SK-N-SH (cell line): ENCODE measurements at regions not wholly inside any gene's neighbourhood (a gene's known extent, or its start where the extent isn't known, plus 50 kb on each side); places are given as distances from the start of the nearest gene placed in this dataset.

ENCODE experiments used
- CTCF ChIA-PET: fragments of 300-600, 350-600 bp; formaldehyde crosslinking; extraction: SDS; loops from one replicate; lab custom pipeline; 2021; lab: Yijun Ruan, JAX
- POLR2A ChIA-PET: fragments of 350-600 bp; sonication (Branson Sonifier 250); formaldehyde crosslinking; extraction: SDS; loops from one replicate; lab custom pipeline; 2020; ENCODE audit warnings: antibody characterized with exemption, inconsistent platforms; lab: Yijun Ruan, JAX
- DNase-seq: peaks from one replicate; pipeline ENCODE4 v3.0.0; 2012
- H2AFZ ChIP-seq: fragments of 200-600 bp; sonication (generic); 2 replicates; pipeline ENCODE4 v1.8.1; 2016; ENCODE audit warnings: antibody characterized with exemption, mild to moderate bottlenecking, low read depth
- H3F3A ChIP-seq: fragments of 200-600 bp; sonication (generic); replicated peaks from 2 replicates; pipeline ENCODE3; 2016; ENCODE audit warnings: antibody characterized with exemption, mild to moderate bottlenecking; ENCODE audit not compliant: insufficient read depth
- H3K27ac ChIP-seq, 2 experiments: fragments of 200-500 bp in 1 of 2; fragments of 200-600 bp in 1 of 2; sonication (Bioruptor generic) in 1 of 2; sonication (generic), shearing (Covaris generic) in 1 of 2; 2 replicates each; pipeline versions ENCODE4 v1.5.1 to v1.6.1; 2014 to 2016; ENCODE audit warnings: low read depth in 2 of 2, inconsistent platforms in 1 of 2, low read length in 1 of 2, mild to moderate bottlenecking in 1 of 2, mixed read lengths in 1 of 2
- H3K27me3 ChIP-seq: fragments of 200-600 bp; sonication (generic), shearing (Covaris generic); 2 replicates; pipeline ENCODE4 v1.6.1; 2016; ENCODE audit warnings: mixed run types; ENCODE audit not compliant: insufficient read depth
- H3K36me3 ChIP-seq, 2 experiments: fragments of 200-500 bp in 1 of 2; fragments of 200-600 bp in 1 of 2; sonication (Bioruptor generic) in 1 of 2; sonication (generic) in 1 of 2; replicated peaks in 1 of 2; 2 replicates each; pipeline versions ENCODE3 to v1.5.1; 2014 to 2016; ENCODE audit warnings: low read length in 1 of 2, mild to moderate bottlenecking in 1 of 2; ENCODE audit not compliant: insufficient read depth in 2 of 2, control insufficient read depth in 1 of 2
- H3K4me1 ChIP-seq, 2 experiments: fragments of 200-500 bp in 1 of 2; fragments of 200-600 bp in 1 of 2; sonication (Bioruptor generic) in 1 of 2; sonication (generic), shearing (Covaris generic) in 1 of 2; 2 replicates each; pipeline versions ENCODE4 v1.5.1 to v1.6.1; 2014 to 2016; ENCODE audit warnings: low read depth in 1 of 2, low read length in 1 of 2, mixed run types in 1 of 2; ENCODE audit not compliant: insufficient read depth in 2 of 2, control insufficient read depth in 1 of 2
- H3K4me2 ChIP-seq: fragments of 200-600 bp; sonication (generic), shearing (Covaris generic); 2 replicates; pipeline ENCODE4 v1.6.1; 2017; ENCODE audit warnings: mixed run types
- H3K4me3 ChIP-seq, 2 experiments: fragments of 200-500 bp in 1 of 2; fragments of 200-600 bp in 1 of 2; sonication (Bioruptor generic) in 1 of 2; sonication (generic), shearing (Covaris generic) in 1 of 2; 2 replicates each; pipeline versions ENCODE4 v1.5.1 to v1.8.1; 2014 to 2016; ENCODE audit warnings: low read depth in 2 of 2, inconsistent platforms in 1 of 2, low read length in 1 of 2, mild to moderate bottlenecking in 1 of 2, mixed read lengths in 1 of 2, moderate library complexity in 1 of 2
- H3K79me2 ChIP-seq: fragments of 200-600 bp; sonication (generic); 2 replicates; pipeline ENCODE4 v1.8.1; 2017; ENCODE audit warnings: mild to moderate bottlenecking; ENCODE audit not compliant: insufficient read depth
- H3K9ac ChIP-seq: fragments of 200-600 bp; sonication (generic); 2 replicates; pipeline ENCODE4 v1.6.1; 2017; ENCODE audit warnings: mixed run types
- H3K9me2 ChIP-seq: fragments of 200-600 bp; sonication (generic); 2 replicates; pipeline ENCODE4 v1.6.1; 2017; ENCODE audit warnings: mixed run types
- H3K9me3 ChIP-seq: fragments of 200-600 bp; sonication (generic); 2 replicates; pipeline ENCODE4 v1.6.1; 2017; ENCODE audit warnings: mixed run types, mild to moderate bottlenecking, moderate library complexity
- H4K20me1 ChIP-seq: fragments of 200-600 bp; sonication (generic); 2 replicates; pipeline ENCODE4 v1.6.1; 2017; ENCODE audit warnings: mild to moderate bottlenecking, mixed run types; ENCODE audit not compliant: insufficient read depth
- ELF1 ChIP-seq: IDR thresholded peaks from 2 replicates; pipeline ENCODE4 v1.4.0; 2012
- EP300 ChIP-seq, 2 experiments: IDR thresholded peaks; 2 replicates each; pipeline versions ENCODE4 v1.4.0 to v1.6.1; 2012; ENCODE audit warnings: borderline replicate concordance in 1 of 2, low read depth in 1 of 2, low read length in 1 of 2
- EZH2phosphoT487 ChIP-seq: fragments of 200-600 bp; sonication (generic); IDR thresholded peaks from 2 replicates; pipeline ENCODE4 v1.6.1; 2017; ENCODE audit warnings: low read depth, mixed run types, mild to moderate bottlenecking, antibody characterized with exemption, moderate library complexity, borderline replicate concordance
- FOXJ3 ChIP-seq: sonication (generic); formaldehyde crosslinking; IDR thresholded peaks from 2 replicates; pipeline ENCODE4 v1.5.1; 2020; ENCODE audit warnings: mild to moderate bottlenecking, missing genetic modification reagents
- GATA2 ChIP-seq: sonication (generic); formaldehyde crosslinking; IDR thresholded peaks from 2 replicates; pipeline ENCODE4 v1.5.0; 2020; ENCODE audit warnings: mild to moderate bottlenecking, missing genetic modification reagents
- MEF2A ChIP-seq: IDR thresholded peaks from 2 replicates; pipeline ENCODE4 v1.4.0; 2012; ENCODE audit warnings: low read depth, borderline replicate concordance
- NFIC ChIP-seq: IDR thresholded peaks from 2 replicates; pipeline ENCODE4 v1.4.0; 2012; ENCODE audit warnings: borderline replicate concordance
- NRF1 ChIP-seq: IDR thresholded peaks from 2 replicates; pipeline ENCODE4 v1.6.1; 2012; ENCODE audit warnings: low read depth, mild to moderate bottlenecking, low read length
- POLR2AphosphoS5 ChIP-seq: IDR thresholded peaks from 2 replicates; pipeline ENCODE4 v1.6.1; 2012; ENCODE audit warnings: low read depth, low read length
- RAD21 ChIP-seq: IDR thresholded peaks from 2 replicates; pipeline ENCODE4 v1.6.1; 2012; ENCODE audit warnings: mild to moderate bottlenecking, low read length
- RCOR1 ChIP-seq: fragments of 150-350 bp; IDR thresholded peaks from 2 replicates; pipeline ENCODE4 v1.6.1; 2017; ENCODE audit warnings: antibody characterized with exemption, low read length
- RFX5 ChIP-seq: IDR thresholded peaks from 2 replicates; pipeline ENCODE4 v1.6.1; 2012; ENCODE audit warnings: mild to moderate bottlenecking, improper control_type of control experiment, low read length
- RXRA ChIP-seq: IDR thresholded peaks from 2 replicates; pipeline ENCODE4 v1.4.0; 2012; ENCODE audit warnings: low read depth, mild to moderate bottlenecking, borderline replicate concordance
- SIN3A ChIP-seq: IDR thresholded peaks from 2 replicates; pipeline ENCODE4 v1.6.1; 2012; ENCODE audit warnings: low read depth, mild to moderate bottlenecking, low read length, moderate library complexity, borderline replicate concordance
- SMC3 ChIP-seq: IDR thresholded peaks from 2 replicates; pipeline ENCODE4 v1.6.1; 2012; ENCODE audit warnings: low read depth, low read length, improper control_type of control experiment
- TCF12 ChIP-seq: IDR thresholded peaks from 2 replicates; pipeline ENCODE4 v1.4.0; 2012
- TEAD4 ChIP-seq: IDR thresholded peaks from 2 replicates; pipeline ENCODE4 v1.4.0; 2012; ENCODE audit warnings: mild to moderate bottlenecking, borderline replicate concordance; ENCODE audit not compliant: insufficient read depth
- WGBS: methylation state at CpG from one replicate; pipeline ENCODE4 v1.1.6; 2017; ENCODE audit warnings: low lambda C conversion rate; 5-methylcytosine and 5-hydroxymethylcytosine counted together
- TF ChIP-seq, protein P1 (sequence below): IDR thresholded peaks from 2 replicates; pipeline ENCODE4 v1.4.0; 2012; ENCODE audit warnings: low read depth
- TF ChIP-seq, protein P2 (sequence below): IDR thresholded peaks from 2 replicates; pipeline ENCODE4; 2012
- TF ChIP-seq, protein P3 (sequence below): IDR thresholded peaks from 2 replicates; pipeline ENCODE4 v1.4.0; 2012; ENCODE audit warnings: low read depth, borderline replicate concordance
- TF ChIP-seq, protein P4 (sequence below): fragments of 150-350 bp; IDR thresholded peaks from 2 replicates; pipeline ENCODE4 v1.6.1; 2017; ENCODE audit warnings: antibody characterized with exemption, low read length, low read depth, borderline replicate concordance

DNA sequence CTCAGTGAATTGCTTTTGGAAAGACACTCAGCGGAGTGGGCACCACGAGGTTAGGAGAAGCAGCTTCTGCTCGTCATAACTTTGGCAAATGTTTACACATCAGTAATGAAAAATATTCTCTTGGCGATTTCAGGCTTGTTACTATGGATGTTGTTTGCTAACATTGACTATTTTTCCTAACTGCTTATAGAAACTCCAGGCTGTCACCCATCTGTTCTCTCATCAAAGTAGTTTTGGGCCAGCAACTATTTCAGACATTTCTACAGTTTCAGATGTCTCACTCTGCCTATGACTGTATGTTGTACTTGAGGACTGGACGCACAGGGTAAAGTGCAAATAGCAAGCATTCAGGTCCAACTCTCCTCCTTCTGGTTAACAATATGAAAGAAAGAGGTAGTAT is 346.7 kb downstream of the TRIML1 start:
- DNase-seq, result no peak
- Histone ChIP-seq H3K9ac (no peak overlapping the region), H3K79me2 (no peaks in the 10 kb centered on the region), H3K4me2 (no peak overlapping the region), H2AFZ (no peak overlapping the region), H4K20me1 (no peaks in the 10 kb centered on the region), H3K4me3 (no peak overlapping the region), H3K9me2 (no peaks in the 10 kb centered on the region), H3K9me3 (no peaks in the 10 kb centered on the region), H3K36me3 (peaks cover 2 to 11% of the 10 kb centered on the region in 2 experiments), H3K4me1 (no peaks in the 10 kb centered on the region)
- WGBS, result 73% methylated on average over 5 of the region's 5 CpGs
- no peak for TF ChIP-seq FOXJ3
- TF ChIP-seq, all 33 proteins: peak for 0
- Histone ChIP-seq H3K27me3 (no peaks in the 10 kb centered on the region), H3F3A (no peaks in the 10 kb centered on the region), H3K27ac (no peak overlapping the region)
- CTCF ChIA-PET, result no interaction called here
- POLR2A ChIA-PET, result no interaction called here

DNA sequence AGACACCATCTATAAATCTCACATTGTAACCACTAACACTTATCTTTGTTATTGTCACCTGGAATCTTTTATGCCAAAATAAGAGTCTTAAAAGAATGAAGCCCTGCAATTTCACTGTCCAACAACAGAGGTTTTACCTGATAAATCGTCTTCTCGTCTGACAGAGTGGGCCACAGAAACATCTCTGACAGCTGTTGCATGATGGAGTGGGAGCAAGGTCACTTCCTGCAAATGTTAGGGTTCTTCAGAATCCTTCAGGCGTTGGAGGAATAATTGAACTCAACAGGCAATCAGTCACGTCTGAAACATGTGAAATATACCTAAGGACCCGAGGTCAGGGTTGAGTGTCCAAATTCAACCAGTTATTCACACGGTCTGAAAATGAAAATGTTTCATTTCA is 353.6 kb downstream of the TRIML1 start:
- Histone ChIP-seq H3K9me2 (no peaks in the 10 kb centered on the region), H3K27me3 (no peaks in the 10 kb centered on the region)
- no peak for DNase-seq

DNA sequence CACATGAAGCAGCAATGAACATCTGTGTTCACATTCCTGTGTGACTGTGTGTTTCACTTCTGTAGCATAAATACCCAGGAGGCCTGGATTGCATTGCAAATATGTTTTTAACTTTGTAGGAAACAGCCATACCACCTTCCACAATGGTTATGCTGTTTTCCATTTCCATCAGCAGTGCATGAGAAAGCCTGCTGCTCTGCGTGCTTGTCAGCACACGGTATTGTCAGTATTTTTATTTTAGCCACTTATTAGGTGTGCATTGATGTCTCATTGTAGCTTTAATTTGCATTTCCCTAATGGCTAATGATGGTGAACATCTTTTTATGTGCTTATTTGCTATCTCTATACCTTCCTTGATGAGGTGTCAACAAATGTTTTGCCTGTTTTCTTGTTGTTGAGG is 355.9 kb downstream of the TRIML1 start:
- Histone ChIP-seq H3K27ac (no peak overlapping the region), H3K27me3 (no peaks in the 10 kb centered on the region), H3K9me3 (0 out of 2 replicates have a peak, but pooled peaks cover 3% of the 10 kb centered on the region), H3K4me3 (no peak overlapping the region), H3K9ac (no peak overlapping the region), H3K9me2 (no peaks in the 10 kb centered on the region), H2AFZ (no peak overlapping the region), H3K4me2 (no peak overlapping the region), H3K36me3 (no peaks in the 10 kb centered on the region), H4K20me1 (no peaks in the 10 kb centered on the region), H3F3A (no peaks in the 10 kb centered on the region), H3K4me1 (no peaks in the 10 kb centered on the region), H3K79me2 (no peaks in the 10 kb centered on the region)
- DNase-seq, result no peak
- POLR2A ChIA-PET, result no interaction called here
- 32% methylated on average over 2 of the region's 2 CpGs for WGBS
- CTCF ChIA-PET, result no interaction called here
- TF ChIP-seq RAD21, result no peak
- TF ChIP-seq TCF12, result no peak
- TF ChIP-seq NFIC, result no peak
- no peak for TF ChIP-seq EZH2phosphoT487
- TF ChIP-seq GATA2 (CRISPR knock-in tag), result no peak
- TF ChIP-seq RFX5, result no peak
- no peak for TF ChIP-seq ELF1
- no peak for TF ChIP-seq RXRA
- TF ChIP-seq EP300 (IDR thresholded peaks at IDR 0.05; ENCODE audit: borderline replicate concordance in 1 of 2, low read depth in 1 of 2, low read length in 1 of 2), result no peak
- no peak for TF ChIP-seq MEF2A
- TF ChIP-seq POLR2AphosphoS5, result no peak
- TF ChIP-seq, protein P1, sequence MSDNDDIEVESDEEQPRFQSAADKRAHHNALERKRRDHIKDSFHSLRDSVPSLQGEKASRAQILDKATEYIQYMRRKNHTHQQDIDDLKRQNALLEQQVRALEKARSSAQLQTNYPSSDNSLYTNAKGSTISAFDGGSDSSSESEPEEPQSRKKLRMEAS, result no peak
- TF ChIP-seq, protein P2, sequence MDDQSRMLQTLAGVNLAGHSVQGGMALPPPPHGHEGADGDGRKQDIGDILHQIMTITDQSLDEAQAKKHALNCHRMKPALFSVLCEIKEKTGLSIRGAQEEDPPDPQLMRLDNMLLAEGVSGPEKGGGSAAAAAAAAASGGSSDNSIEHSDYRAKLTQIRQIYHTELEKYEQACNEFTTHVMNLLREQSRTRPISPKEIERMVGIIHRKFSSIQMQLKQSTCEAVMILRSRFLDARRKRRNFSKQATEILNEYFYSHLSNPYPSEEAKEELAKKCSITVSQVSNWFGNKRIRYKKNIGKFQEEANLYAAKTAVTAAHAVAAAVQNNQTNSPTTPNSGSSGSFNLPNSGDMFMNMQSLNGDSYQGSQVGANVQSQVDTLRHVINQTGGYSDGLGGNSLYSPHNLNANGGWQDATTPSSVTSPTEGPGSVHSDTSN, result no peak
- TF ChIP-seq, protein P3, sequence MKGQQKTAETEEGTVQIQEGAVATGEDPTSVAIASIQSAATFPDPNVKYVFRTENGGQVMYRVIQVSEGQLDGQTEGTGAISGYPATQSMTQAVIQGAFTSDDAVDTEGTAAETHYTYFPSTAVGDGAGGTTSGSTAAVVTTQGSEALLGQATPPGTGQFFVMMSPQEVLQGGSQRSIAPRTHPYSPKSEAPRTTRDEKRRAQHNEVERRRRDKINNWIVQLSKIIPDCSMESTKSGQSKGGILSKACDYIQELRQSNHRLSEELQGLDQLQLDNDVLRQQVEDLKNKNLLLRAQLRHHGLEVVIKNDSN, result no peak
- no peak for TF ChIP-seq TEAD4

More for the DNA sequence above, 353.6 kb downstream of the TRIML1 start:
- Histone ChIP-seq H4K20me1 (no peaks in the 10 kb centered on the region), H3K9ac (no peak overlapping the region)
- TF ChIP-seq SIN3A (no peak), RCOR1 (no peak), FOXJ3 (no peak), EP300 (IDR thresholded peaks at IDR 0.05; ENCODE audit: borderline replicate concordance in 1 of 2, low read depth in 1 of 2, low read length in 1 of 2) (no peak), TEAD4 (no peak), SMC3 (no peak), RAD21 (no peak), MEF2A (no peak), GATA2 (CRISPR knock-in tag) (no peak), POLR2AphosphoS5 (no peak), NRF1 (no peak), TCF12 (no peak)
- TF ChIP-seq, protein P4, sequence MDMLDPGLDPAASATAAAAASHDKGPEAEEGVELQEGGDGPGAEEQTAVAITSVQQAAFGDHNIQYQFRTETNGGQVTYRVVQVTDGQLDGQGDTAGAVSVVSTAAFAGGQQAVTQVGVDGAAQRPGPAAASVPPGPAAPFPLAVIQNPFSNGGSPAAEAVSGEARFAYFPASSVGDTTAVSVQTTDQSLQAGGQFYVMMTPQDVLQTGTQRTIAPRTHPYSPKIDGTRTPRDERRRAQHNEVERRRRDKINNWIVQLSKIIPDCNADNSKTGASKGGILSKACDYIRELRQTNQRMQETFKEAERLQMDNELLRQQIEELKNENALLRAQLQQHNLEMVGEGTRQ, result no peak
- TF ChIP-seq, all 33 proteins: peak for 0
- Histone ChIP-seq H3K4me2 (no peak overlapping the region), H3K36me3 (no peaks in the 10 kb centered on the region), H3K4me1 (no peaks in the 10 kb centered on the region), H3K79me2 (no peaks in the 10 kb centered on the region), H2AFZ (no peak overlapping the region), H3K4me3 (no peak overlapping the region), H3K9me3 (0 out of 2 replicates have a peak, but pooled peaks cover 3% of the 10 kb centered on the region), H3K27ac (no peak overlapping the region), H3F3A (no peaks in the 10 kb centered on the region)
- ChIA-PET CTCF (no interaction called here), POLR2A (no interaction called here)
- WGBS, result 49% methylated on average over 6 of the region's 6 CpGs
